Mammary epithelial cell (primary cell): ENCODE measurements at regions not wholly inside any gene's neighbourhood (a gene's known extent, or its start where the extent isn't known, plus 50 kb on each side); places are given as distances from the start of the nearest gene placed in this dataset.

Experiments used
- CTCF ChIP-seq, 2 donors: IDR thresholded peaks in 1 of 2; conservative IDR thresholded peaks in 1 of 2; 2 replicates each; pipeline ENCODE4 v1.5.1; 2011 to 2012; ENCODE audit warnings: inconsistent platforms in 2 of 2, low read length in 2 of 2, mild to moderate bottlenecking in 2 of 2, control low read depth in 1 of 2, low read depth in 1 of 2; ENCODE audit not compliant: insufficient read depth in 1 of 2; ENCODE audit errors: extremely low read depth in 1 of 2
- EZH2 ChIP-seq: IDR thresholded peaks from 2 replicates; pipeline ENCODE4 v1.6.1; 2012; ENCODE audit warnings: low read length, inconsistent platforms, borderline replicate concordance

GRCh38 chr15:25171856-25172687 is 217.3 kb downstream of the SNRPN start:
- no peak for TF ChIP-seq CTCF (conservative IDR thresholded peaks at IDR 0.05 in 1 of 2, IDR thresholded peaks at IDR 0.05 in 1 of 2; ENCODE audit: extremely low read depth in 1 of 2, insufficient read depth in 1 of 2, low read depth in 1 of 2, low read length in 2 of 2)
- TF ChIP-seq EZH2: no peak
